Ishikawa (cell line): ENCODE measurements at regions not wholly inside any gene's neighbourhood (a gene's known extent, or its start where the extent isn't known, plus 50 kb on each side); places are given as distances from the start of the nearest gene placed in this dataset.

ENCODE experiments used
- CEBPB ChIP-seq: IDR thresholded peaks from 2 replicates; pipeline ENCODE4 v1.6.1; 2012
- CREB1 ChIP-seq: IDR thresholded peaks from 2 replicates; pipeline ENCODE4 v1.6.1; 2012; ENCODE audit warnings: low read depth
- EGR1 ChIP-seq: IDR thresholded peaks from 2 replicates; pipeline ENCODE4 v1.6.1; 2012
- EP300 ChIP-seq: IDR thresholded peaks from 2 replicates; pipeline ENCODE4 v1.6.1; 2012; ENCODE audit warnings: borderline replicate concordance
- FOXM1 ChIP-seq: IDR thresholded peaks from 2 replicates; pipeline ENCODE4 v1.6.1; 2012; ENCODE audit warnings: low read depth, borderline replicate concordance
- MAX ChIP-seq: IDR thresholded peaks from 2 replicates; pipeline ENCODE4 v1.6.1; 2012
- RAD21 ChIP-seq: IDR thresholded peaks from 2 replicates; pipeline ENCODE4 v1.6.1; 2012; ENCODE audit warnings: low read depth
- TAF1 ChIP-seq: IDR thresholded peaks from 2 replicates; pipeline ENCODE4 v1.6.1; 2012; ENCODE audit warnings: low read depth, mild to moderate bottlenecking
- TCF12 ChIP-seq: IDR thresholded peaks from 2 replicates; pipeline ENCODE4 v1.6.1; 2012; ENCODE audit warnings: low read depth
- TEAD4 ChIP-seq: IDR thresholded peaks from 2 replicates; pipeline ENCODE4 v1.6.1; 2012
- YY1 ChIP-seq: IDR thresholded peaks from 2 replicates; pipeline ENCODE4 v1.6.1; 2012; ENCODE audit warnings: low read depth
- ZBTB7A ChIP-seq: IDR thresholded peaks from 2 replicates; pipeline ENCODE4 v1.6.1; 2012; ENCODE audit warnings: low read depth
- TF ChIP-seq, protein P1 (sequence below): IDR thresholded peaks from 2 replicates; pipeline ENCODE4 v1.6.1; 2012; ENCODE audit warnings: low read depth, mild to moderate bottlenecking

GRCh38 chr11:38667359-38667758, 2069.3 kb upstream of the RAG2 start:
- no peak for TF ChIP-seq EGR1
- TF ChIP-seq MAX, result no peak
- TF ChIP-seq, protein P1, sequence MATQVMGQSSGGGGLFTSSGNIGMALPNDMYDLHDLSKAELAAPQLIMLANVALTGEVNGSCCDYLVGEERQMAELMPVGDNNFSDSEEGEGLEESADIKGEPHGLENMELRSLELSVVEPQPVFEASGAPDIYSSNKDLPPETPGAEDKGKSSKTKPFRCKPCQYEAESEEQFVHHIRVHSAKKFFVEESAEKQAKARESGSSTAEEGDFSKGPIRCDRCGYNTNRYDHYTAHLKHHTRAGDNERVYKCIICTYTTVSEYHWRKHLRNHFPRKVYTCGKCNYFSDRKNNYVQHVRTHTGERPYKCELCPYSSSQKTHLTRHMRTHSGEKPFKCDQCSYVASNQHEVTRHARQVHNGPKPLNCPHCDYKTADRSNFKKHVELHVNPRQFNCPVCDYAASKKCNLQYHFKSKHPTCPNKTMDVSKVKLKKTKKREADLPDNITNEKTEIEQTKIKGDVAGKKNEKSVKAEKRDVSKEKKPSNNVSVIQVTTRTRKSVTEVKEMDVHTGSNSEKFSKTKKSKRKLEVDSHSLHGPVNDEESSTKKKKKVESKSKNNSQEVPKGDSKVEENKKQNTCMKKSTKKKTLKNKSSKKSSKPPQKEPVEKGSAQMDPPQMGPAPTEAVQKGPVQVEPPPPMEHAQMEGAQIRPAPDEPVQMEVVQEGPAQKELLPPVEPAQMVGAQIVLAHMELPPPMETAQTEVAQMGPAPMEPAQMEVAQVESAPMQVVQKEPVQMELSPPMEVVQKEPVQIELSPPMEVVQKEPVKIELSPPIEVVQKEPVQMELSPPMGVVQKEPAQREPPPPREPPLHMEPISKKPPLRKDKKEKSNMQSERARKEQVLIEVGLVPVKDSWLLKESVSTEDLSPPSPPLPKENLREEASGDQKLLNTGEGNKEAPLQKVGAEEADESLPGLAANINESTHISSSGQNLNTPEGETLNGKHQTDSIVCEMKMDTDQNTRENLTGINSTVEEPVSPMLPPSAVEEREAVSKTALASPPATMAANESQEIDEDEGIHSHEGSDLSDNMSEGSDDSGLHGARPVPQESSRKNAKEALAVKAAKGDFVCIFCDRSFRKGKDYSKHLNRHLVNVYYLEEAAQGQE, result no peak
- no peak for TF ChIP-seq CEBPB
- no peak for TF ChIP-seq YY1
- no peak for TF ChIP-seq CREB1
- TF ChIP-seq RAD21, result no peak
- TF ChIP-seq FOXM1, result no peak
- TF ChIP-seq TAF1, result no peak
- TF ChIP-seq EP300, result no peak
- no peak for TF ChIP-seq TCF12
- TF ChIP-seq ZBTB7A, result no peak
- TF ChIP-seq TEAD4, result no peak
